Colonic mucosa (tissue), 4 donors: ENCODE measurements at regions not wholly inside any gene's neighbourhood (a gene's known extent, or its start where the extent isn't known, plus 50 kb on each side); places are given as distances from the start of the nearest gene placed in this dataset.
A peak's percentile ranks its signal among the peaks of the same experiment; 100 is the strongest.

Source experiments
- DNase-seq: peaks from one replicate; pipeline ENCODE4 v3.0.0-alpha.2; 2020
- H3K27ac ChIP-seq: fragments of 200-600 bp; one replicate; pipeline ENCODE4 v1.8.0; 2021
- H3K27me3 ChIP-seq: fragments of 200-600 bp; one replicate; pipeline ENCODE4 v1.8.0; 2021
- H3K36me3 ChIP-seq: fragments of 200-600 bp; one replicate; pipeline ENCODE4 v1.8.0; 2021
- H3K4me1 ChIP-seq: fragments of 200-600 bp; one replicate; pipeline ENCODE4 v1.8.0; 2021; ENCODE audit warnings: mild to moderate bottlenecking
- H3K4me3 ChIP-seq: fragments of 200-600 bp; one replicate; pipeline ENCODE4 v1.8.0; 2021
- H3K9ac ChIP-seq, 2 donors: one replicate each; pipeline ENCODE4 v1.7.0; 2013; ENCODE audit warnings: control low read depth in 2 of 2, low read depth in 2 of 2, low read length in 2 of 2
- H3K9me3 ChIP-seq: fragments of 200-600 bp; one replicate; pipeline ENCODE4 v1.8.0; 2021
- CTCF ChIP-seq: fragments of 200-600 bp; IDR thresholded peaks from one replicate; pipeline ENCODE4 v1.8.0; 2022; ENCODE audit warnings: antibody characterized with exemption, mild to moderate bottlenecking
- intact Hi-C: fragments of 100-400 bp; cut with DNase I; formaldehyde crosslinking; loops from one replicate; pipeline ENCODE4 v1.14.1; 2022
- donor health status: healthy.
- donor health status: DM: no; HTN: no; CAD: no.
- donor health status: DM: no; HTN: no; CAD: no.

GRCh38 chr13:97110936-97111335, 111.2 kb upstream of the MBNL2 start:
- Histone ChIP-seq H3K27me3 (no peaks in the 10 kb centered on the region), H3K4me3 (no peak overlapping the region), H3K9me3 (no peaks in the 10 kb centered on the region), H3K9ac (no peak overlapping the region), H3K4me1 (no peaks in the 10 kb centered on the region), H3K36me3 (no peaks in the 10 kb centered on the region), H3K27ac (no peak overlapping the region)
- TF ChIP-seq CTCF, result no peak
- no peak for DNase-seq
- intact Hi-C loops, result loop anchor here (5.0 kb wide), 3 partner anchors 101 to 246 kb away; no protein-coding TSS in a partner anchor

DNA sequence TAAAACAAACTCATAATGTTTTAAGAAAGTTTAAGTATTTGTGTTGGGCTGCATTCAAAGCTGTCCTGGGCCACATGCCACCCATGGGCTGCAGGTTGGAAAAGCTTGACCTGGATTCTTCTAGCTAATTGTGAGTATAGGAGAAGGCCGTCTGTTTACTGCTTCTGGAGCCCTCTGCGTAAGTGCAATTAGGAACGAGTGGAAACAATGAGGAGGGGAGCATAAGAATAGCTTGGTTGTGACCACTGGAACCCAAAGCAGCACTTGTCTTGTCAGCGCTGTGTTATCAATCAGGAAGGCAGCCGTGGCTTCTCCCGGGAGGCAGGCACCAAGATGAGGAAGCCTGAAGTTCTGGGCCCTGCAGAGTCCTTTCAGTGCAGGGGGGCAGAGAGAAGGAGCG, 110.4 kb upstream of the MBNL2 start:
- Histone ChIP-seq H3K27me3 (no peaks in the 10 kb centered on the region), H3K27ac (no peak overlapping the region), H3K9me3 (no peaks in the 10 kb centered on the region), H3K4me1 (no peaks in the 10 kb centered on the region), H3K4me3 (no peak overlapping the region), H3K9ac (no peak overlapping the region), H3K36me3 (no peaks in the 10 kb centered on the region)
- intact Hi-C loops, result loop anchor here (5.0 kb wide), 3 partner anchors 101 to 246 kb away; no protein-coding TSS in a partner anchor
- no peak for TF ChIP-seq CTCF
- DNase-seq, result no peak

GRCh38 chr13:97112446-97113152, 109.5 kb upstream of the MBNL2 start:
- Histone ChIP-seq H3K4me1 (no peaks in the 10 kb centered on the region), H3K27ac (no peak overlapping the region), H3K9me3 (no peaks in the 10 kb centered on the region), H3K9ac (no peak overlapping the region), H3K4me3 (no peak overlapping the region), H3K36me3 (no peaks in the 10 kb centered on the region), H3K27me3 (no peaks in the 10 kb centered on the region)
- intact Hi-C loops, result loop anchor here (5.0 kb wide), 3 partner anchors 100 to 245 kb away; no protein-coding TSS in a partner anchor
- no peak for DNase-seq
- TF ChIP-seq CTCF, result no peak

DNA sequence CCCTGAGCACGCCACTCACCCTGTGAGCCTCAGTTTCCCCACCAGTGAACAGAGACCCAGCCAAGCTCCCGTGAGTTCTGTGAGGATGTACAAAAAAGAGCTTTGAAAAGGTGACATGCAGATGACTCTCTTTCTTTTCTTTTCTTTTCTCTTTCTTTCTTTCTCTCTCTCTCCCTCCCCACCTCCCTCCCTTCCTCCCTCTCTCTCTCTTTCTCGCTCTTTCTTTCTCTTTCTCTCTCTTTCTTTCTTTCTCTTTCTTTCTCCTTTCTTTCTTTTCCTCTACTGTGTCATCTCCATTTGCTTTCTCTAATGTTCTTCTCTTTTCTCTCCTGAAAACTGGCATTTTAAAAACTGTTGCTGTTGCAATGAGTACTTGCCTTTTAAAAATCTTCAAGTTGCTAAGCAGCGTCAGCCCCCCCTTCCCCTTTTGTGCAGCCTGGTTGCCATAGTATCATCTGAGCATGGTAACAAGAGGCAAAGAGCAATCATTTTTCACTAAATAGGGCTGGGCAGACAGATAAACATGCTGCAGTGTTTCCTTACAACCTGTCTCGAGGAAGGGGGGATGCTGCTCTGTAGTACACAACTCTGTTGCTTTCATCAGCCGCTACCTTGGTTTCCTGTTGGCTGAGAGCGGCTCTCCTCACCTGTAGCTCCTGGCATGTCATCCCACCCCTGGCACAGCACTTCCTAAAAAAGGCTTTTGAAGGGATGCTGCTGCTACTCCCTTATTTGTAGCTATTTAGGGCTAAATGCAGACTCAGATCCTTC, 108.7 kb upstream of the MBNL2 start:
- no peak overlapping the region for H3K9ac ChIP-seq
- H3K27me3 ChIP-seq, result no peaks in the 10 kb centered on the region
- no peak for DNase-seq
- intact Hi-C loops, result loop anchor here (5.0 kb wide), 3 partner anchors 99 to 244 kb away; no protein-coding TSS in a partner anchor
- H3K4me3 ChIP-seq, result no peak overlapping the region
- no peaks in the 10 kb centered on the region for H3K4me1 ChIP-seq
- no peaks in the 10 kb centered on the region for H3K9me3 ChIP-seq
- no peak for TF ChIP-seq CTCF
- no peak overlapping the region for H3K27ac ChIP-seq
- H3K36me3 ChIP-seq, result no peaks in the 10 kb centered on the region

DNA sequence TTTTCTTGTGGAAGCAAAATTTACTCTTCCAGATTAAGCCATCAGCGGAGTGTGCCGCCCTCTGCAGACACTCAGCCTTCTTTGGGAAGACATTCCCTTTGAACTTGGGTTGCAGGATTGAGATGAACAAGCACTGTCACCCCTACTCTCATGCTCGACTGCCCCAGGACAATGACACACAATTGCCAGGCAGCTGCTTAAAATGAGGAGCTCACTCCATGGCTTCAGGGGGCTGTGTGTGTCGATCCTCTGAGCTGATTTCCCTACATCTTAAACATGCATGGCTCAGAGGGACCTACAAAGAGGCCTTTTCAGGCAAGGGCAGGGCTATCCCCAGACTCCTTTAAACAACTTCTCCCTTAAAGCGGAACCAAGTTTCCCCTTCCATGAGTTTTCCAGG, 107.5 kb upstream of the MBNL2 start:
- intact Hi-C loops, result loop anchor here (5.0 kb wide), 3 partner anchors 98 to 243 kb away; no protein-coding TSS in a partner anchor
- H3K27ac ChIP-seq, result peak overlapping the region; percentile 2
- no peaks in the 10 kb centered on the region for H3K27me3 ChIP-seq
- no peak overlapping the region for H3K4me3 ChIP-seq
- no peak overlapping the region for H3K9ac ChIP-seq
- DNase-seq, result no peak
- no peak for TF ChIP-seq CTCF
- H3K36me3 ChIP-seq, result no peaks in the 10 kb centered on the region
- no peaks in the 10 kb centered on the region for H3K4me1 ChIP-seq
- H3K9me3 ChIP-seq, result no peaks in the 10 kb centered on the region
